ENCODE measurements at regions not wholly inside any gene's neighbourhood (a gene's known extent, or its start where the extent isn't known, plus 50 kb on each side); places are given as distances from the start of the nearest gene placed in this dataset.

GRCh38 chr10:32112055-32112454 lies 55.8 kb upstream of the KIF5B start:
- no peak overlapping the region for H2AFZ ChIP-seq (ENCODE audit: low read depth, low read length, poor library complexity, severe bottlenecking)
- H3K4me2 ChIP-seq (ENCODE audit: low read length): peak overlapping the region; percentile 45
- H3K27me3 ChIP-seq (ENCODE audit: insufficient read depth, low read length): no peaks in the 10 kb centered on the region
- POLR2A ChIA-PET: no interaction called here
- DNase-seq (ENCODE audit: low read depth, low spot score) (peak; percentile 6), ATAC-seq (peak; percentile 76)
- no peak overlapping the region for H3K9ac ChIP-seq (ENCODE audit: low read length)
- no peaks in the 10 kb centered on the region for H3K9me3 ChIP-seq (ENCODE audit: control insufficient read depth in 1 of 2, insufficient read depth in 1 of 2, low read depth in 1 of 2, low read length in 2 of 2)
- no TSS peak for BruUV-seq (replicated peaks)
- TF ChIP-seq FOSL1 (IDR thresholded peaks at IDR 0.05; ENCODE audit: low read depth) (peak; percentile 60), CEBPB (IDR thresholded peaks at IDR 0.05; ENCODE audit: low read depth) (peak; percentile 75), ZNF274 (IDR thresholded peaks at IDR 0.05; ENCODE audit: low read depth, low read length) (no peak), JUND (IDR thresholded peaks at IDR 0.05) (peak; percentile 37; the same call in 1 of the 2 replicates)
- H3K36me3 ChIP-seq (ENCODE audit: control insufficient read depth in 1 of 2, insufficient read depth in 2 of 2, low read length in 2 of 2): no peaks in the 10 kb centered on the region
- CTCF ChIA-PET: no interaction called here
- no peaks in the 10 kb centered on the region for H3K9me2 ChIP-seq (ENCODE audit: insufficient read depth)
- H4K20me1 ChIP-seq (ENCODE audit: insufficient read depth): no peaks in the 10 kb centered on the region
- intact Hi-C loops (cut with micrococcal nuclease): no loop called here
- RAD21 ChIA-PET (ENCODE audit: low non-redundant PET in 1 of 2, low total read pairs in 2 of 2, uncharacterized antibody in 2 of 2, unreplicated experiment in 2 of 2): no interaction called here
- no peak overlapping the region for H3K27ac ChIP-seq (ENCODE audit: low read depth, low read length)
- H3K4me3 ChIP-seq (replicated peaks in 1 of 2; ENCODE audit: low read depth in 1 of 2, low read length in 2 of 2): no peak overlapping the region
- peaks cover 9 to 11% of the 10 kb centered on the region in 2 experiments for H3K4me1 ChIP-seq (ENCODE audit: control insufficient read depth in 1 of 2, insufficient read depth in 2 of 2, low read length in 2 of 2)
- H3K79me2 ChIP-seq (ENCODE audit: insufficient read depth, low read length): no peaks in the 10 kb centered on the region

- intact Hi-C loops (cut with micrococcal nuclease): no loop called here
- ChIA-PET RAD21 (ENCODE audit: low non-redundant PET in 1 of 2, low total read pairs in 2 of 2, uncharacterized antibody in 2 of 2, unreplicated experiment in 2 of 2) (no interaction called here), POLR2A (no interaction called here), CTCF (no interaction called here)
- Histone ChIP-seq H3K4me1 (ENCODE audit: control insufficient read depth in 1 of 2, insufficient read depth in 2 of 2, low read length in 2 of 2) (peaks cover 9 to 11% of the 10 kb centered on the region in 2 experiments), H3K79me2 (ENCODE audit: insufficient read depth, low read length) (no peaks in the 10 kb centered on the region), H3K27me3 (ENCODE audit: insufficient read depth, low read length) (no peaks in the 10 kb centered on the region), H3K4me2 (ENCODE audit: low read length) (peak overlapping the region; percentile 45; the same call in 1 of the 2 replicates), H2AFZ (ENCODE audit: low read depth, low read length, poor library complexity, severe bottlenecking) (no peak overlapping the region), H3K9ac (ENCODE audit: low read length) (no peak overlapping the region), H3K9me3 (ENCODE audit: control insufficient read depth in 1 of 2, insufficient read depth in 1 of 2, low read depth in 1 of 2, low read length in 2 of 2) (no peaks in the 10 kb centered on the region), H3K9me2 (ENCODE audit: insufficient read depth) (no peaks in the 10 kb centered on the region), H3K36me3 (ENCODE audit: control insufficient read depth in 1 of 2, insufficient read depth in 2 of 2, low read length in 2 of 2) (no peaks in the 10 kb centered on the region), H3K27ac (ENCODE audit: low read depth, low read length) (no peak overlapping the region), H4K20me1 (ENCODE audit: insufficient read depth) (no peaks in the 10 kb centered on the region), H3K4me3 (replicated peaks in 1 of 2; ENCODE audit: low read depth in 1 of 2, low read length in 2 of 2) (no peak overlapping the region)
- no peak for DNase-seq (ENCODE audit: low read depth, low spot score)
- BruUV-seq (replicated peaks): no TSS peak
- no peak for TF ChIP-seq ATF3 (IDR thresholded peaks at IDR 0.05)
- TF ChIP-seq ZFX (IDR thresholded peaks at IDR 0.05): no peak
- no peak for TF ChIP-seq SRF (IDR thresholded peaks at IDR 0.05; ENCODE audit: low read depth)
- TF ChIP-seq RAD21 (IDR thresholded peaks at IDR 0.05; ENCODE audit: low read depth): no peak
- TF ChIP-seq EZH2 (IDR thresholded peaks at IDR 0.05): no peak
- TF ChIP-seq CTCF (IDR thresholded peaks at IDR 0.05 in 2 of 3, conservative IDR thresholded peaks at IDR 0.05 in 1 of 3; ENCODE audit: borderline replicate concordance in 1 of 3, insufficient read depth in 1 of 3, low read depth in 2 of 3, low read length in 2 of 3): no peak
- TF ChIP-seq YY1 (IDR thresholded peaks at IDR 0.05; ENCODE audit: extremely low read depth, insufficient replicate concordance, low read depth, low read length): no peak
- TF ChIP-seq EZH2phosphoT487 (IDR thresholded peaks at IDR 0.05; ENCODE audit: borderline replicate concordance): no peak
- no peak for TF ChIP-seq REST (IDR thresholded peaks at IDR 0.05; ENCODE audit: low read depth)
- TF ChIP-seq CBX3 (IDR thresholded peaks at IDR 0.05; ENCODE audit: low read depth): no peak
- TF ChIP-seq CEBPB (IDR thresholded peaks at IDR 0.05; ENCODE audit: low read depth): no peak
- TF ChIP-seq EGR1 (IDR thresholded peaks at IDR 0.05; ENCODE audit: low read depth): no peak
- no peak for TF ChIP-seq TCF7L2 (IDR thresholded peaks at IDR 0.05; ENCODE audit: borderline replicate concordance, extremely low read depth, insufficient read depth, insufficient read length)
- no peak for TF ChIP-seq SP1 (IDR thresholded peaks at IDR 0.05; ENCODE audit: low read depth)
- ATAC-seq: no peak
Measured at GRCh38 chr10:32111585-32111984, 55.4 kb upstream of the KIF5B start.
